GM18867 (cell line): ENCODE measurements at regions not wholly inside any gene's neighbourhood (a gene's known extent, or its start where the extent isn't known, plus 50 kb on each side); places are given as distances from the start of the nearest gene placed in this dataset.
"Not testable (repeated sequence)": the region's sequence is repeated elsewhere in the genome, so short reads cannot be mapped to it uniquely, and the experiment has no call there.

Source experiments
- ATAC-seq: cut with Tn5 transposase; IDR thresholded peaks from one replicate; pipeline ENCODE4 v1.9.1; 2021; ENCODE audit warnings: mild to moderate bottlenecking, moderate library complexity; ENCODE audit not compliant: unreplicated experiment

DNA sequence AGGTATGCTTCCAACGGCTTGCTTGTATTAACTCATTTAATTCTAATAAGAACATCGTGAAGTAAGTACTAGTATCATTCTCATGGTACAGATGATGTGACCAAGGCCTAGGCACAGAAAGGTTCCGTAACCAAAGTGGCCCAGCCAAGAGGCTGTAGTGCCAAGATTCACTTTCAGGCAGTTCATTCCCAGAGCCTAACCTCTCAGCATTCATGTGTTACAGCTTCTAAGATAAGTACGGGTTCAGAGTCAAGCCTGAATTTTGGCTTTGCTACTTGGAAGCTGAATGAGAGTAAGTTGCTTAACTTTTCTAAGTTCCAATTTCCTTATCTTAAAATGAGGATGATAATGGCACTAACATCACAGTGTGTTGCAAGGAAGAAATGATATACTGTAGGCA is 379.9 kb downstream of the AEBP2 start:
- no peak for ATAC-seq

DNA sequence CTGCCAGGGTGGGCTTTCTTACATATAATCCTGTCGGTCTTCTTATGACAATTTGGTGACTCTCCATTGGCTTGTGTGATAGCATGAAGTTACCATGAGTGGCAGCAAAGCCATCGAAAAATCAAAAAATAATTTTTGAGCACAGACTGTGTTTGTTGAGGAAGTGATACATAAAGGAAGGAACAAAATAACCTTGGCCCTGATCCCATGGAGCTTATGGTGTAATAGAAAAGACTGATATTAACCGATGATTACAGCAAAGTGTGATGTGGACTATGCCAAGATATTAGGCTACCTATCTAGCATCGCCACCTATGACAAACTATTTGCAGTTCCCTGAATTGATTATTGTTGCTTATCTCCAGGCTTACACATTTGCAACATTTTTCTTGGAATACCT is 383.2 kb downstream of the AEBP2 start:
- no peak for ATAC-seq

DNA sequence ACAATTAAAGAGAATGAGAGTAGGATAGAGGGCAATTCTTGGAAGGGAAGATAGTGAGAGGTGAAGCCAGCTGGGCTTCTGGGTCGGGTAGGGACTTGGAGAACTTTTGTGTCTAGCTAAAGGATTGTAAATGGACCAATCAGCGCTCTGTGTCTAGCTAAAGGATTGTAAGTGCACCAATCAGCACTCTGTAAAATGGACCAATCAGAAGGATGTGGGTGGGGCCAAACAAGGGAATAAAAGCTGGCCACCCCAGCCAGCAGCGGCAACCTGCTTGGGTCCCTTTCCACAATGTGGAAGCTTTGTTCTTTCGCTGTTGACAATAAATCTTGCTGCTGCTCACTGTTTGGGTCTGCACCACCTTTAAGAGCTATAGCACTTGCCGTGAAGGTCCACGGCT is 384.0 kb downstream of the AEBP2 start:
- not testable (repeated sequence) for ATAC-seq

DNA sequence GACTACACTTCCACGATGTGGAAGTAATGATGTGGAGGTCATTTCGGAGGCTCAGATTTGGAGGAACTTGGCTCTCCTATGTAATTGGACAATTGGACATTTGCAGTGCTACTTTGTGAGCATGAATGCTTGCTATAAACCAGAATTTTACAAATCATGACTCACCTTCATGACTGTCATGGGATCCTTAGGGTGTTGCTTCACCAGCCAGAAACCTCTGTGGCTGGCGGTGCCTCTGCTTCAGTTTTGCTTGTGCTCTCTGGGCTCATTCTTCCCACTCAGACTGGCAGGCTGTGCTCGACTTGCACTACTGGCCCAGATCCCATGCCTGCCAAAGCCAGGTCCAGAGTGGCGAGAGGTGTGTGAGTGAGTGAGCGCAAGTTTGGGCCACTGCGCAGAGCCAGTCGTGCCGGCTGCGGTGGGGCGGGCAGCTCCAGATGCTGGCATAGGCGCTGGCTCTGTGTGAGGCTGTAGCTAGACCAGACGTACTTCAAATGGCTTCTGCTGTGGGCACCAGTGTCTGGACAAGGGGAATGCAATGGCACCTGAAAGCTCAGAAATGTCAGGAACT is 387.8 kb downstream of the AEBP2 start:
- ATAC-seq: no peak

DNA sequence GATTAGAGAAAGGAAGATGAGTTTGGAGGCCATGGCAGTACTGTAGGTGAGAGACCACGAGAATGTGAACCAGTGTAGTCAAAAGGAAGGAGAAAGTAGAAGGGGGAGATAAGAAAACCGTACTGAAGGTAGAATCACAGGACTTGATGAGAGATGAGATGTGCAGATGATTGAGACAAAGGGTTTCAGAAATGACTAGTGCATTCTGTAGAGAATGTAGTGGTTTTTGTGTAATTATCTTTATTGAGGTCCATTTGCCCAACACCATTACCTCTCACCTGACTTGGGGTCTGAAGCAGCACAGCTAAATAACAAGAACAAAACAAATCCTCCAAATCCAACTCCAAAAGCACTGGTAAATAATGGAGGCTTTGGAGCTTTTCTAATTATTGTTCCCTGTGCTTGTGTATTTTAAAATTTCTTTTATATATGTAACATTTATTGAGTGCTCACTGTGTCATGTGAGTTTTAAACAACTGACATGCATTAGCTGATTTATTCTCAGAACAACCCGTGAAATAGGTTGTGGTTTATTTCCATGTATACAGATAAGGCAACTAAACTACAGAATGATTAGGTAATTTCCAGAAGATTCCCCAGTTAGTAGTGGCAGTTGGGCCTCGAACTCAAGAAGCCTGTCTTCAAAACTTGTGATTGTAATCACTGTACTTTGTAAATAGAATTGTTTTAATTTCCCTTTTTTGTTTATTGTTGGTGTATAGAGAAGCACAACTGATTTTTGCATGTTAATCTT is 390.0 kb downstream of the AEBP2 start:
- ATAC-seq: no peak

DNA sequence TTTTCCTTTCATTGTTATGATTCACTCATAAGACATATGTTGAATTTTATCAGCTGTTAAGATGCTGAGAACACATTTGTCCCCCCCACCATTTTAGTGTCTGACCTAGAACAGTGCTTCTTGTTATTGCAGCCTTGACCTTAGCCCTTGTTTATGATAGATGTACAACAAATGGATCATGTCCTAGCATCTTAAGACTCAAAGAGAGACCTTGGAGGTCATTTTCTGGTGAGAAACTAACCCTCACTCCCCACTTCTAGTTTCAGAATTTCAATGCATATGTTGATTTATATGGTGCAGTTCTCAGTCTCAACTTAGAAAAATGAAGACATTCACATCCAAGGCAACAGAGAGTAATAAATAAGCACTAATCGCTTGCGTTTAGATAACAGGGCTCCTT is 391.2 kb downstream of the AEBP2 start:
- no peak for ATAC-seq

DNA sequence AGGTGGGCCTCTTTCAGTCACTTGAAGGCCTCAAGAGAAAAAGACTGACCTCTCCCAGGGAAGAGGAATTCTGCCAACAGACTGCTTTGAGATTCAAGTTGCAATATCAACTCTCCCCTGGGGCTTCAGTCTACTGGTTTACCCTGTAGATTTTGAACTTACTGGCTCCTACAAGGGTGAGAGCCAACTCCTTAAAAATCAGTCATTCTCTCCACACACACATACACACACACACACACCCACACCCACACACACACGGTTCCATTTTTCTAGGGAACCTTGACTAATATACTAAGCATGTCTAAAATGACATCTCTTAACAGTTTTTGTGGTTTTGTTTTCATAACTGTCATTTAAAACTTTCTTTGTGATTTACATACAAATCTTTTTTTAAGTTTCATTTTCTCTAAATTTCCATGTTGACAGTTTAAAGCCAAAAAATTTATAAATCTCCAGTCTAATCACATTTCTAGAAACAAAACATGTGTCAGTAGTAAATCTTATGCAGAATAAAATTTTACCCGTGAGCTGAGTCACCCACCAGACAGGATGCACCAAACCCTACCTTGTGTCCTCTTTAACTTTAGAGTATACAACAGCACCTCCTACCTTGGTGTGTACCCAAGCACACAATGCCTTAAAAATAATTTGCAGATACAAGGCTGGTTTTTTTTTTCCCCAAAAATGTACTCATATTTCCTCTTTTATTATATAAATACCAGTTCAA is 394.6 kb downstream of the AEBP2 start:
- peak; percentile 46 for ATAC-seq

DNA sequence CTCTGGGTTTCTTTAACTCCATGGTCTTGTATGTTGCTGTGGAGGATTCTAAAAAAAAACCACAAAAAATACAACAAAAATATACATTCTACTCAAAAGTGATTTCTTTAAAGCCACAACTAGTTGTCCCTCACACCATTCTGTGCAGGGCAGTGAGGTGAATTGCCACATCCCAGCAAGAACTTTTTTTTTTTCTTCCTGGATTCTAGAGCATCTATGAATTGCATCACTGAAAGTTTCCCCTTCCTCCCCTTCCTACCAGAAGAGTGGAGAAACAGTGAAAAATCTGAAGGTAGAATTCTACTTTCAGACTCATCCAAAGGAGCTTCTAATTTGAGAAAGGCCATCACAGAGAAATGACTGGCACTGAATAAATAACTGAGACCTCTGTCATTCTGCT is 395.3 kb downstream of the AEBP2 start:
- ATAC-seq: no peak

DNA sequence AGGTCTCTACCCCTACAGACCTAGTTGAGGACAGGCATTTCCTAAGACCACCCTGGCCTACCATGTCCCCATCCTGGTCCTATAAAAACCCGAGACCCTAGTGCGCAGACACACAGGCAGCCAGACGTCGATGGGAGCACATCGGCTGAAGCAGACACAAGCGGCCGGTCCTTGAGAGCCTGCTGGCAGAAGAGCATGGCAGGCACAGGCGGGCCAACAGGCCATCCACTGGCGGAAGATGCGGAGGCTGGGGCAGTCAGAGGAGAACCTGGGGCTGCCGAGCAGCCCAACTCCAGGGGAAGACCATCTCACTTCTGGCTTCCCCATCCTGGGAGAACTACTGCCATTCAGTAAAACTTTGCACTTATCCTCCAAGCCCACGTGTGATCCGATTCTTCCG is 396.8 kb downstream of the AEBP2 start:
- ATAC-seq: no peak

DNA sequence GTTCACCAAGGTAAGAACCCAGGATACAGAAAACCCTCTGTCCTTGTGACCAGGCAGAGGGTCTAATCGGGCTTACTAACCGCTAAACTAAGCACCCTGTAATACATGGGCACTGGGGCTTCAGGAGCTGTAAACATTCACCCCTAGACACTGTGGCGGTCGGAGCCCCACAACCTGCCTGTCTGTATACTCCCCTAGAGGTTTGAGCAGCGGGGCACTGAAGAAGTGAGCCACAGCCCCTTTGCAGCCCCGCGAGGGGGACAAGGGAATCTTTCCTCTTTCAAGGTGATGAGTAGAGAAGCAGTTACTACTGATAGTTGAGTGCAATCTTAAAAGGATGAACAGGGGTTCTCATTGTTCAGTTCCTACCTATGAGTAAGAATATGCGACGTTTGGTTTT is 397.2 kb downstream of the AEBP2 start:
- ATAC-seq: no peak

DNA sequence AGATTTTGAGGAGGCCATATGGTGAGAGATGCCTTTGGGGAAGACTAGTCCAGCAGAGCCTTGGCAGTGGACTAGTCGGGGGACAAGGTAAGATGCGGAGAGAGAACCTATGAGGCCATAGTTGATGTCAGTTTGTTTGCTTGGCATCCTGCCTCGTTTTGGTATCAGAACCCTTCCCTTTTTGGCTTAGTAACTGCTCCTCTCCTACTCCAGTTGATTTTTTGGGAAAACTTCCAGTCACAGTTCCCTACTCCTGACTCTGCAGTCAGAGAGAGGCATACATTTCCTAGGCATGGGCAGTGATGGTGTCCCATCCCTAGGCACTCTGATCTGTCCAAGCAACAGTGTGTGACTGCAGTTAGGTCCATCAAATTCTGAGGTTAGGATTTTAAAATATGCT is 398.3 kb downstream of the AEBP2 start:
- no peak for ATAC-seq

DNA sequence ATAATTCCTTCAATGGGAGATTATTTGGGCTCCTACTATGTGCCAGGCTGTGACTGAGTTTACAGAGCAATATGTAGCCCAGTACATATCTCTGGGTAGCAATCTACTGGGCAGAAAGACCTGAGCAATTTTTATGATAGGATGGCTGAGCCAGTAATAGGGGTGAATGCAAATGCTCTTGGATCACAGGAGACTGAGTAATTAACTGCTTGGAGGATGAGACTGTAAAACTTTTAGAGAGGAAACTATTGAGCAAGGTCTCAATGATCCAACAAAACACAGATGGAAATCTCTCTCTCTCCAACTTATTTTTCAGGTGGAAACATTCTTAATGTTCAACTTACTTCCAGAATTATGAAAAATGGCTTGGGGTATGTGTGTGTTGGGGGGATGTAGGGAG is 402.2 kb downstream of the AEBP2 start:
- ATAC-seq: no peak

DNA sequence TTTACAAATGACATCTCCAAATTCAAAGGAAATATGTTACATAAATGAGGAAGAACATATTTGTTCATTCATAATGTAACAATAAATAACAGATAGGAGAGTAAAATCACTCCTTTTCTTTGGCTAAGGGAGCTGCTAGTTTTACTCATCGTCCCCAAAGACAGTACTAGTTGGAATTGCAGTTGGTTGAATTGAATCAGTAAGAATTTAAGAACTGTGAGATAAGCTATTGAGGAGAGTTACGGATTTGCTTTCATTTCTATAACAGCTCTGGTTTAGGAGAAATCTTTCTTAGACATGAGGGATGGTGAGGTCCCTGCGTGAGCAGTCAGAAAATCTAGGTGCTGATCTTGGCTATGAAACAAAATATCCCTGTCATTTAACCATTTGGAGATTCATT is 402.8 kb downstream of the AEBP2 start:
- no peak for ATAC-seq

DNA sequence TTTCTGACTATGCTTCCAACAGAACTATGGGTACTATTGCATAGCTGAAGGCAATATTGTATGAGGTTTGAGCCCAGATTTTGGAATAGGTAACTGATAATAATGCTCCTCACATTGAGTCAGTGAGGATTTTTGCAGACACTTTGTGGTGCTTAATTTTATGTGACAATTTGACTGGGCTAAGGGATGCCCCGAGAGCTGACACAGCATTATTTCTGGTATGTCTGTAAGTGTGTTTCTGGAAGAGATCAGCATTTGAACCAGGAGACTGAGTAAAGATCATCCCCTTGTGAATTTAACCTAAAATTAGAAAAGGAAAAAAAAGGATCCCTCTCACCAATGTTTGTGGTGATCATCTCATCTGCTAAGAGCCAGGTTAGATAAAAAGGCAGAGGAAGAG is 404.9 kb downstream of the AEBP2 start:
- no peak for ATAC-seq

DNA sequence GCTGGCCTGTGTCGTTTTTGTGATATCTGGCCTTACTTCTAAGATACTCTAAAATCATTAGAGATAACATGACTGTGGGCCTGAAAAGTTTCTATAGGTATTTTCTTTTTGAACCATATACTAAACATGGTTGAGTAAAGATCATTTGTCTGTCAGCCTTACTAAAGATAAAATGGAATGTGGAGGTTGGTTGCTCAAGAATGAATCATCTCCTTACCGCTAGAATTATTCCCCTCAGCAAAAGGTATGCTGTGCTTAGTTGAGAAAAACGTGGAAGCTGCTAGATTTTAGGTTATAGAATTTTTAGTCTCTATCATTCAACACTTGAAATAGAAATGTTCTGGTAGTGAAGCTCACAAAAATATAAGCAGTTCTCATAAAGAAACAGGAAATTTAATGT is 407.3 kb downstream of the AEBP2 start:
- ATAC-seq: no peak

DNA sequence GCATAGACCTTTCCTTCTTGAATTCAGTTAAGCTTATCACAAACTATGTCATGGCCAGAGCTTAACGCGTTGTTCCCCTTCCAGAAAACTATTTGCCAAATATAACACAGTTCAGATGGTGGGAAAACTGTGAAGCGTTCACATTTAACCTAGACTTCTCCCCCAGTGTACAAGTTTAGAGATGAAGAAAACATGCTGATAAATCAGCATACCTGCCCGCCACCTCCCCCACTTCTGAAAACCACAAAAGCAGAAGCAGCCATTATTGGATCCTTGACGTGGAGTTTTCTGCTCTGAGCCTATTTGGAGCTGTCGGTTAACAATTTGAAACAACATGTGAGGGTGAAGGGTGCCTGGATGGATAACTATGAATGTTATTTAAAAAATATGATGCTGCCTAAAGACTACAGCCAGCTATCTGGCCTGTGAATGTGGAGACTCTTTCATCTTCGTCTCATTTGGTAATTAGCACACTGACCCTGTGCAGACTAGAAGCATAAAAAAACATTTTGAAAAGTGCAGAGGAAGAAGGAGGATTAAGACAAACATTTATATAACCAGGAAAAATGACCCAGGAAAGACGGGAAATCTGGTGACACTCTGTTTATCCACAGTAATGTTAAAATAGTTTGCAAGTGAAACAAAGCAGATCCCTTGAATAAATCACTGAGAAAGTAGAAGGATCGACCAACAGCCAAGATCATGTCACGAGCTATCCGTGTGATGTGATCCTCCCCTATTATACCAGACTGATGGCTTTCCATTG is 408.2 kb downstream of the AEBP2 start:
- ATAC-seq: peak; percentile 70

DNA sequence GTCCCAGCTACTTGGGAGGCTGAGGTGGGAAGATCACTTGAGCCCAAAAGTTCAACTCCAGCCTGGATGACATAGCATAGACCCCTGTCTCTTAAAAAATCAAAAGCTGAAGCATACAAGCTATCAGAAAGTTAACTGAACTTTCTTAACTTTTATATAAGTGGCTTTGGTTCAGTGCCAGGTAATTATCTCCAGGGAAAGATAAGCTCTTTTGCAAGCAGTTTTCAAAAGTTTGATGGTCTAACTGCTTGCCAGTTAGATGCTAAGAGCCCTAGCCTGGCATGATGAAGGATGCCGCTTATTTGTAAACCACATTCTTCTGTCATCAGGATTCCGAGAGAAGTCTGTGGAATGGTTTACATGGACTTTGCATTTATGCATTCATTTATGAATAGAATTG is 409.1 kb downstream of the AEBP2 start:
- no peak for ATAC-seq

DNA sequence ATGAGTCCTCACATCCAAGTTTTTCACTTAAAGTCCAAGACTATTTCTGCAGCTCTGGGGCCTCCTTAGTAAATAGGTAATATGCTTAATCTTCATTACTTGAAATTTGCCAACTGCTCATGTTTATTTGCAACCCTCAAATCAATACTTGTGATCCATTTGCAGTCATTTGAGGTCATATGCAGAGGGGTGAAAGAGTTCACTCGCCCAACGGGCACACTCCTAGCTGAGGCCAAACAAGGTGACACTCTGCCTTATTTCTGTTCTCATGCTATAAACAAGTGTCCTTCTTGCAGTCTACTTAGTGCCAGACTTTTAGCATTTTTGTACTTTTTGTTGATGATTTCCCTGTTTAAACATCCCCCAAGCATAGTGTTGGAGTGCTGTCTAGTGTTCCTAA is 409.9 kb downstream of the AEBP2 start:
- no peak for ATAC-seq

DNA sequence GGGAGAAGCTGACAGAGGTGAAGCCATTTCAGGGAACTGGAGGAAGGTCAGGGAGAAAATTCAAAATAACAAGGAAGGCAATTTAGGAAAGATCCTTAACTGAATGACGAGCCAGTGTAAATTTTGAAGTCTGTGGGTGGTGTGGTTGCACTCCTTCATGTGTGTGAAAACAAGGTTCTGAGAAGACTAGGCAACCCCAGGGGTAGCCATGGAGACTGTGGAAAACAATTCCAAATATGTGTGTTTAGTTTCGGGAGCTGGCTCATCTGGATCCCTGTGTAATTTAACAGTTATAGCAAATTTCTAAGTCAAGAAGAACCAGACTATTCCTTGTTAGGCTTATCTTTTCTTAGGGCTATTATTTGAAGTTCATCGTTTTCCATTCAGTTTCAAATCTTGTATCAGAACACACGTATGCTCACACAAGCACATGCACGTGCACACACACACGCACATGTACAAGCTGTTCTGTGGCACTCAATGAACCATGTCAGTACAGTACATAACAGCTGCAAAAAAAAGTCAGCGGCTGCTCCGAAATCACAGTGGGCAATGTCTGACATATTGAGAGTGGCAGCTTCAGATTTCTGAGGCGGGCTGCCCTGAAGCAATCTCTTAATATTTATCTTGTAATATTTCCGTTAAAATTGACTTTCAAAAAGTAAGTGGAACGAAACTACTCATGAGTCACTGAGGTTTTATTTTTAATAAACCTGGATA is 411.2 kb downstream of the AEBP2 start:
- ATAC-seq: no peak

DNA sequence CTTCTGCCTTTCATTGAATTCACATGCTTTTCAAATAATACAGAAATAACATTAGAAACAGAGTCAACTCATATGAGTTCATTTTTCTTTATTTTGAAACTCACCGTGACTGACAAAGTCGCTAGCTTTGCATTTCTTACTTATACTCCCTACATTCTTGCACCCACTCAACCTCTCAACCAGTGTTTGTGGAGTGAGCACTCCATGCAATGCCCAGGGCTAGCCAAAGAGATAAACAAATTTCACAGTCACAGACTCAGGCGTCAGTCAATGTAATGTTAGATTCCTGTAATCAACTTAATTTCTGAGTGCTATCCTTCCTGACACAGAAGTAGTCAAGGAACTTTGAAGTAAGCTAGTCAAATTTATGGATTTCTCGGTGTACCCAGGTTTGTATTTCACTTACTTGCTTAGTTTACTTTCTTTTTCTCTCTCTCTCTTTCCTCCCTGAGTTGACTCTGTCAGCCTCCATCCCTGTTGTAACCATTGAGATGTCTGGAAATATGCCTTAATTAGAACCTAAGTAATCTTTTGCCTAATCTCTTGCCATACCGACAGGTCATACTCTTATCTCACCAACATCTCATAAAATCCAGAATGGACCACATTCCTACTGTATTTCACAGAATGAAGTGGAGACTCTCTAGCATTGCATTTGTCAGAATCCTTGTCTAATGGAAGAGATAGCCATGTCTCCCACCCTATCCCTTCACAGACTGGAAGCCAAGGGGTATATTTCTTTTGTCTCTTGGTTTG is 413.0 kb downstream of the AEBP2 start:
- ATAC-seq: no peak
